ENCODE measurements at regions not wholly inside any gene's neighbourhood (a gene's known extent, or its start where the extent isn't known, plus 50 kb on each side); places are given as distances from the start of the nearest gene placed in this dataset.

DNA sequence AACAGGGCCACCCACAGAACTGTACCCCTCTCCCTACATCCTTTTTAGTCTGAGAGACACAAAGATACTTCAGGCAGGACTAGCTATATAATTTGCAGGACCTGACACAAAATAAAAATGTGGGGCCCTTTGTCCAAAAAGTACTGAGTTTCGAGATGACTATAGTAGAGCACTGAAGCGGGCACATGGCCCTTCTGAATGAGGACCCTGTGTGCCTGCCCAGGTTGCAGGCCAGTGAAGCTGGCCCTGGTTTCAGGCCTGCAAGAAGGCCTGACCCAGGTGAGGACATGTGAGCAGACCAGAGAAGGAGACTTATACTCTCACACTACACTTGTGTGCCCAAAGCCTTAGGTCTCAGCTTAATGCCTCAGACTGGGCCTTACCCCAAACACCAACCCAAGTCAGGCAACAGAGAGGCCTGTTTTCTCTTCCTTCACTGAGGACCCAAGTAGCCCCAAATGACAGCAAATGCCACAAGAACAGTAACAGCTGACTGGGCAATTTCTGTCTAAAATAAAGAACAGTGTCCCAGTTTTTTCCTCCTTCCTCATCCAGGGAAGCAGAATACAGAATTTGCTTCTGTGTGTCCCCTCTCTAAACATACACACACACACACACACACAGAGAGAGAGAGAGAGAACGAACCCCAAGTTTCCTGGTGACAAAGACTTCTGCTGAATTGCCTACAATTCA, 100.9 kb upstream of the ARHGEF3 start:
- Mint-ChIP-seq H3K27ac (no peak overlapping the region), H3K4me1 (peaks cover 7% of the 10 kb centered on the region)
- WGBS (ENCODE audit: insufficient coverage) = 100% methylated on average over 2 of the region's 3 CpGs

DNA sequence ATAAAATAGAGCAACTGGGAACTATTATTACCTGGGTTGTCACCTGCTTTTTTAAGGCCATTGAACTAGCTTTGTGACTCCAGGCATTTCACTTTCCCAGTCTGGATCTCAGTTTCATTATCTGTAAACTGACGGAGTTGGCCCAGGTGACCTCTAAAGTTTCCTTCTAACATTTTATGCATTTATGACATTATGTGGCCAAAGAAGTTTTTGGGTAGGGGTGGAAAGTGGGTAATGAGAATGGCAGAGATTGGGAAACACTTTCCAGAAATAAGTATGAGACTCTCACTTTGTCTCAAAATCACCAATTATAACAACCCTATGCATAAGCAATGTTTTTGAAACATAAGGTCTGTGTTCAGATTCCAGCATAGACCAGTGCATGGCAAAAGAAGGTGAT, 99.1 kb upstream of the ARHGEF3 start:
- no peaks in the 10 kb centered on the region for H3K36me3 Mint-ChIP-seq
- Histone ChIP-seq H3K4me2 (replicated peaks; ENCODE audit: extremely low read depth, low read length, poor library complexity, severe bottlenecking) (no peak overlapping the region), H4K20me1 (ENCODE audit: insufficient read depth, low read length) (no peaks in the 10 kb centered on the region), H3K4me3 (replicated peaks in 1 of 3; ENCODE audit: low read depth in 2 of 3, low read length in 3 of 3) (no peak overlapping the region), H3K9ac (ENCODE audit: insufficient read depth, low read length, poor library complexity, severe bottlenecking) (no peak overlapping the region), H3K27me3 (ENCODE audit: control insufficient read depth in 2 of 2, insufficient read depth in 2 of 2, low read length in 2 of 2) (no peaks in the 10 kb centered on the region), H3K27ac (ENCODE audit: low read depth in 1 of 2, low read length in 2 of 2) (no peak overlapping the region), H3K4me1 (ENCODE audit: control insufficient read depth in 1 of 2, insufficient read depth in 2 of 2, low read length in 2 of 2) (peaks cover 3 to 7% of the 10 kb centered on the region in 2 donors), H3K36me3 (replicated peaks in 1 of 2; ENCODE audit: control insufficient read depth in 1 of 2, insufficient read depth in 2 of 2, low read length in 2 of 2) (no peaks in the 10 kb centered on the region), H2AFZ (ENCODE audit: insufficient read depth, low read depth, low read length, poor library complexity, severe bottlenecking) (no peak overlapping the region), H3K9me3 (replicated peaks in 1 of 2; ENCODE audit: control insufficient read depth in 1 of 2, insufficient read depth in 1 of 2, low read length in 2 of 2) (no peaks in the 10 kb centered on the region), H3K79me2 (ENCODE audit: insufficient read depth, low read length) (no peaks in the 10 kb centered on the region)
- no peak overlapping the region for H3K27ac Mint-ChIP-seq
- H3K4me3 Mint-ChIP-seq = no peak overlapping the region
- intact Hi-C loops (cut with micrococcal nuclease) = no loop called here
- H3K27me3 Mint-ChIP-seq (ENCODE audit: low read depth in 3 of 3) = peaks cover 0 to 2% (median 0%) of the 10 kb centered on the region in 3 donors
- peaks cover 7% of the 10 kb centered on the region for H3K4me1 Mint-ChIP-seq
- no CpG with 5 or more reads among the region's 1 CpG for WGBS (ENCODE audit: insufficient coverage)
- no peak for DNase-seq
- H3K9me3 Mint-ChIP-seq = no peaks in the 10 kb centered on the region
- TF ChIP-seq, protein P1, sequence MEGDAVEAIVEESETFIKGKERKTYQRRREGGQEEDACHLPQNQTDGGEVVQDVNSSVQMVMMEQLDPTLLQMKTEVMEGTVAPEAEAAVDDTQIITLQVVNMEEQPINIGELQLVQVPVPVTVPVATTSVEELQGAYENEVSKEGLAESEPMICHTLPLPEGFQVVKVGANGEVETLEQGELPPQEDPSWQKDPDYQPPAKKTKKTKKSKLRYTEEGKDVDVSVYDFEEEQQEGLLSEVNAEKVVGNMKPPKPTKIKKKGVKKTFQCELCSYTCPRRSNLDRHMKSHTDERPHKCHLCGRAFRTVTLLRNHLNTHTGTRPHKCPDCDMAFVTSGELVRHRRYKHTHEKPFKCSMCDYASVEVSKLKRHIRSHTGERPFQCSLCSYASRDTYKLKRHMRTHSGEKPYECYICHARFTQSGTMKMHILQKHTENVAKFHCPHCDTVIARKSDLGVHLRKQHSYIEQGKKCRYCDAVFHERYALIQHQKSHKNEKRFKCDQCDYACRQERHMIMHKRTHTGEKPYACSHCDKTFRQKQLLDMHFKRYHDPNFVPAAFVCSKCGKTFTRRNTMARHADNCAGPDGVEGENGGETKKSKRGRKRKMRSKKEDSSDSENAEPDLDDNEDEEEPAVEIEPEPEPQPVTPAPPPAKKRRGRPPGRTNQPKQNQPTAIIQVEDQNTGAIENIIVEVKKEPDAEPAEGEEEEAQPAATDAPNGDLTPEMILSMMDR (IDR thresholded peaks at IDR 0.05) = no peak

More for the DNA sequence above, 100.9 kb upstream of the ARHGEF3 start:
- Histone ChIP-seq H2AFZ (ENCODE audit: insufficient read depth, low read depth, low read length, poor library complexity, severe bottlenecking) (no peak overlapping the region), H3K9me3 (replicated peaks in 1 of 2; ENCODE audit: control insufficient read depth in 1 of 2, insufficient read depth in 1 of 2, low read length in 2 of 2) (no peaks in the 10 kb centered on the region), H4K20me1 (ENCODE audit: insufficient read depth, low read length) (no peaks in the 10 kb centered on the region), H3K27me3 (ENCODE audit: control insufficient read depth in 2 of 2, insufficient read depth in 2 of 2, low read length in 2 of 2) (no peaks in the 10 kb centered on the region), H3K27ac (ENCODE audit: low read depth in 1 of 2, low read length in 2 of 2) (no peak overlapping the region), H3K9ac (ENCODE audit: insufficient read depth, low read length, poor library complexity, severe bottlenecking) (no peak overlapping the region), H3K4me2 (replicated peaks; ENCODE audit: extremely low read depth, low read length, poor library complexity, severe bottlenecking) (no peak overlapping the region), H3K4me3 (replicated peaks in 1 of 3; ENCODE audit: low read depth in 2 of 3, low read length in 3 of 3) (no peak overlapping the region), H3K4me1 (ENCODE audit: control insufficient read depth in 1 of 2, insufficient read depth in 2 of 2, low read length in 2 of 2) (peaks cover 3 to 7% of the 10 kb centered on the region in 2 donors), H3K36me3 (replicated peaks in 1 of 2; ENCODE audit: control insufficient read depth in 1 of 2, insufficient read depth in 2 of 2, low read length in 2 of 2) (no peaks in the 10 kb centered on the region), H3K79me2 (ENCODE audit: insufficient read depth, low read length) (no peaks in the 10 kb centered on the region)
- Mint-ChIP-seq H3K27me3 (ENCODE audit: low read depth in 3 of 3) (peaks cover 0 to 2% (median 0%) of the 10 kb centered on the region in 3 donors), H3K4me3 (no peak overlapping the region), H3K36me3 (no peaks in the 10 kb centered on the region), H3K9me3 (no peaks in the 10 kb centered on the region)
- TF ChIP-seq, protein P1 (IDR thresholded peaks at IDR 0.05) = no peak
- DNase-seq = no peak
- intact Hi-C loops (cut with micrococcal nuclease) = no loop called here
